GM10266 (cell line): ENCODE measurements at regions not wholly inside any gene's neighbourhood (a gene's known extent, or its start where the extent isn't known, plus 50 kb on each side); places are given as distances from the start of the nearest gene placed in this dataset.

ENCODE experiments used
- DNase-seq: peaks from one replicate; pipeline ENCODE4 v3.0.0; 2012; ENCODE audit errors: extremely low spot score
- TF ChIP-seq, protein P1 (sequence below): IDR thresholded peaks from 2 replicates; pipeline ENCODE4 v1.5.1; 2012; ENCODE audit warnings: mild to moderate bottlenecking, low read depth; ENCODE audit not compliant: control insufficient read depth, insufficient read depth; ENCODE audit errors: missing control alignments

DNA sequence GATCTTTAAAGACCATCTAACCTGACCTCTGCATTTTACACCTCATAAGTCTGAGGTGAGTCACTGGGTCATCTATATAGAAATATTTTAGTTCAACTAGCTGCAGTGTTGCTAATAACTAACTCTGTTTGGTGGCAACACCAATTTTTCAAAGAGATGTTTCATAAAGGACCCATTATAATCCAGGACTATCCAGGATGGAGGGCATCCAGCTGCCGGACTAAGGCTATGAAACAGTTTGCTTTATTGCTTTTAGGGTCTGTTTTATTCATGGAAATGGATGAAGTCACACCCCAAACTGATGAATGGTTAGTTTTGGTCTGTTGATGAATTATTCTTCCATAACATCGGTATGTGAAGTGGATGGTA lies 204.2 kb upstream of the GMDS start:
- TF ChIP-seq, protein P1, sequence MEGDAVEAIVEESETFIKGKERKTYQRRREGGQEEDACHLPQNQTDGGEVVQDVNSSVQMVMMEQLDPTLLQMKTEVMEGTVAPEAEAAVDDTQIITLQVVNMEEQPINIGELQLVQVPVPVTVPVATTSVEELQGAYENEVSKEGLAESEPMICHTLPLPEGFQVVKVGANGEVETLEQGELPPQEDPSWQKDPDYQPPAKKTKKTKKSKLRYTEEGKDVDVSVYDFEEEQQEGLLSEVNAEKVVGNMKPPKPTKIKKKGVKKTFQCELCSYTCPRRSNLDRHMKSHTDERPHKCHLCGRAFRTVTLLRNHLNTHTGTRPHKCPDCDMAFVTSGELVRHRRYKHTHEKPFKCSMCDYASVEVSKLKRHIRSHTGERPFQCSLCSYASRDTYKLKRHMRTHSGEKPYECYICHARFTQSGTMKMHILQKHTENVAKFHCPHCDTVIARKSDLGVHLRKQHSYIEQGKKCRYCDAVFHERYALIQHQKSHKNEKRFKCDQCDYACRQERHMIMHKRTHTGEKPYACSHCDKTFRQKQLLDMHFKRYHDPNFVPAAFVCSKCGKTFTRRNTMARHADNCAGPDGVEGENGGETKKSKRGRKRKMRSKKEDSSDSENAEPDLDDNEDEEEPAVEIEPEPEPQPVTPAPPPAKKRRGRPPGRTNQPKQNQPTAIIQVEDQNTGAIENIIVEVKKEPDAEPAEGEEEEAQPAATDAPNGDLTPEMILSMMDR = no peak
- no peak for DNase-seq

DNA sequence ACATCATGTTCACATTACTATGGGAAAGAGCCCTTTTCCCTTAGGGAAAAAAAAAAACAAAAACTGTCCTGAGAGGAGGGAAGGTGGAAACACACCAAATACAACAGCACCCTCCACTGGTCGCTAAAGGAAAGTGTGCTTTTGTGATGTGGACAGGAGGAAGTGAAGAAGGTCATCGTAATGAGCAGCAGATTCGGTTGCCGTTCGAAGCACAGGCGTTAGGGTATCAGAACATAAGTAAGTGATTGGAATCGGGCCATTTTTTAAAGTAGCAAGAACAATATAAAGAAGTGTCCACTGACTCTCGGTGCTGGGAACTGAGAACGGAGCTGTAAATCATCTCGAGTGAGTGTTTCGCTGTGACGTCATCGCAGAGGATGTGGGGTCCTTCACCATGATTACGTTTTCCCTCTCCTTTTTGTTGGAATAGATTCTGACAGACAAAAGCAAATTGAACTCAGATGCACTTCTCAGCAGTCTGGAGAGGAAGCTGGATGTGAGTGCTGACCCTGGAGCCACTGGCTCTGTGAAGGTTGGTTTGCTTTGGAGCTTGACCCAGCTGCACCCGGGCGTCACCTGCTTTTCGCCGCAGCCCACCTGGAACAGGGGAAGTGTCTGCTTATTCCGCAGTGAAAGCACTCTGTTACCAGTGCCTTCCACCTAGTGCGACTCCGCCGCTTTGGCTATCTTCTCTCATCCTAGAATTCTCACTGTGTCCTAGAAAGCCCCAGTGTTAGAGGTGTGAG lies 203.6 kb upstream of the GMDS start:
- DNase-seq = peak; percentile 34
- TF ChIP-seq, protein P1 = peak; percentile 48

DNA sequence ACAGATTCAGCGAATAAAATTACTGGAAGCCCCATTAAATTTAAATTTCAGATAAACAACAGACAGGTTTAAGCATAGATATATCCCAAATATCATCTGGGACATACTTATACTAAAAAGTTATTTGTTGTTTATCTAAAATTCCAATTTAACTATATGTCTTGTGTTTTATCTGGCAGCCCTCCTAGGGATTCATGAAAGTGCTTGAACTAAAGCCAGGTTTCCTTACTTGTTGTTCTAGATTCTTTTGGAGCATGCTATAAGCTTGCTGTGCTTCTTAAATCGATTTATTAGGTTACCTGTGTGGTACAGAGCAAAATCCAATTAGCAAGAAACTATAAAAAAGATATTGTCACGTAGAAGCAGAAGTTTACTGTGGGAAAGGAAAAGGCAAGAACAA lies 202.5 kb upstream of the GMDS start:
- no peak for DNase-seq
- TF ChIP-seq, protein P1 = no peak

DNA sequence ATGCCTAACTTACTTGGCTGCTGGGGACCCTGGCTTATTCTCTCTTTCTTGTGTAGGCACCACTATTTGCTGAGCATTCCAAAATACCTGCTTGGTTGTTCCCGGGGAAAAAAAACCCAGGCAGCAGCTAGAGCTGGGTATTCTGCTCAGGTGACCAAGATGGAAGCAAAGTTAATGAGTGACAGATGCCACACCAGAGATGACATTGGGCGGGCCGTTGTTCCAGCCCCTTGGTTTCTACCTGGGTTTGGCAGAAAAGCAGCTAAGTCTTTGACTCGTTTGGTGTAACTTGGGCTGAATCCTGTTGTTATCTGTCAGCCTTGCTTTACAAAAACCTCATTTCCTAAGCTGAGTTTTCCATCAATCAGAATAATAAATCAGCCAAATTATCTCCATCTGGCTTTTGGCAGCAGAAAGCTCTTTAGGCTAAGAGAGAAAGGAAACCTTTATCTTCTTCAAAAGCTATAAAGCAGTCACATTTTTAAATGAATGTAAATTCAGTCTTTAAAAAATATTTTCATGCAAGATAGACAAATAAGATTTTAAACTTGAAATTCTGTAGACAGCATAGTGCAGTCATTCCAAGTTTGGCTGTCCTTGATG lies 202.0 kb upstream of the GMDS start:
- DNase-seq = no peak
- TF ChIP-seq, protein P1 = no peak

DNA sequence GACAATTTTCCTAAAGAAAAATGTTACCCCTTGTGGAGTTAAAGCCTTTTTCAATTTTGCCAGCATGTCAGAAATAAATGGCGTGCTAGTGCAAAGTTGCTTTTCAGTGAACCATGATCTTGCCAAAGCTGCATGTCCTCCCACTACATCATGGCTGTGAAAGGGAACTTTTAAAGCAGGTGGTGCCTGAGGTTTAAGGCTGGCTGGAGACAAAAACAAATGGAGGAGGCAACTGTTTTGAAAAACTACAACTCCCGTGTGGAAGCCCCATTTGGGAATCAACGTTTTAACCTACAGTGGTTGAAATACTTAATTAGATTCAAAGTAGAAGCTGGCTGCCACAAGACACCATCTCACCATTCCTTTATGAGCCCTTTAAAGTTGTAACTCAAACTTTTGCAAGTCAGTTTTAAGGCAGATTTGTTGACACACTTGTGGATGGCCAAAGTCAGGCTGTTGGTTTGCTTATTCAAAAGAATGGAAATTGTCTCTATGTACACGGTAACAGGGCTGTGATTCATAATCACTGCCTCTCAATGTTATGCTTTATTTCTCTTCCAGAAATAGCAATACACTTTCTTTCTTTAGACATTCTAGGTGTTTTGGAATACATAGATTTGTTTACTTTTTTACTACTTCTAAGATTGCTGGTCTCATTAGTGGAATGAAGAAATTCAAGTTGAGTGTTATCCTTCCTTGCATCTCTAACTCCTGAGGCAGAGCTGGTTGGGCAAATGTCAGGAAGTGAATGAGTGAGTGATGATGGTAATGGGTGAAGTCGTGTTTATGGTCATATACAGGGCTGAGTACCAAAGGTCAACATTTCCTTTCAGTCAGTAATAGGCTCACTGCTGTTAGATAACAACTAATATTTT lies 196.4 kb upstream of the GMDS start:
- TF ChIP-seq, protein P1 = no peak
- no peak for DNase-seq

DNA sequence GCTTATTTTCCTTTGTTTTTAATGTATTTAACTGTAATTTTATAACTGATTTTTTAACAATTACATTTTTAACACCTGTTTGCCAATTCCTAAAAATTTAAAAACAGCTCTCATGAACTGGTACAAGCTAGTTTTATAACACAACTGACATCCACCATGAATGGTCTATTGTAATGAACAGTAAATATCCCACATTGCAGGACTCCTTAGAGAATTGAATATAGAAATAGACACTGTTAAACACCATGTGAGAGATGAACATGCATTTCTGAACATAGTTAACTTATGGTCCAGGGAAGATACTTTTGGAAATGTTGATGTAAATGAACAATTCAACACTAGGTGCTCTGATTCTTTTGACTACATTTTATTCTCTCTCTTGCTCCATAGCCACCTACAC lies 195.1 kb upstream of the GMDS start:
- TF ChIP-seq, protein P1 = no peak

DNA sequence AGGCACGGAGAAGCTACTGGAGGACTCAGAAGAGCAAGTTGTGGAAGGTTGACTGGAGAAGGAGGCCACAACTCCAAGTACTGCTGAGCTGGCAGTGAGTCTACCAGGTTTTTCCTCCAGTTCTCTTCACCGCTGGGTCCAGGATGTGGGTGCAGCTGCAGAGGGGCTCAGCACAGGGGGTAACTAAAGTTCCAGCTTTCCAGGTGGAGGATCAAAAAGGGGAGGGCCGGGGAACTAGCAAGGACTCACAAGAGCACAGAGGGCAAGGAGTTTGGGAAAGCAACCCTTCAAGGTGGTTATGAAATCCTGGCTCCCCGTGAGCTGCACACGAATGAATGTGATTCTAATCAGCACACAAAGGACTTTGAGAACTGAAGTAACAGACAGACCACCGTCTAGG lies 194.2 kb upstream of the GMDS start:
- TF ChIP-seq, protein P1 = no peak
- no peak for DNase-seq

More for the DNA sequence above, 195.1 kb upstream of the GMDS start:
- DNase-seq = no peak
